H1 (cell line): ENCODE measurements at regions not wholly inside any gene's neighbourhood (a gene's known extent, or its start where the extent isn't known, plus 50 kb on each side); places are given as distances from the start of the nearest gene placed in this dataset.

ENCODE experiments used
- CTCF ChIA-PET: fragments of 300-600 bp; sonication (Branson Sonifier 250); formaldehyde crosslinking; loops from one replicate; lab custom pipeline; 2021; ENCODE audit not compliant: partially characterized antibody; lab: Charles Lee
- POLR2A ChIA-PET: fragments of 300-600 bp; sonication (Branson Sonifier 250); formaldehyde crosslinking; loops from one replicate; lab custom pipeline; 2021; ENCODE audit warnings: inconsistent platforms; ENCODE audit not compliant: partially characterized antibody; lab: Charles Lee
- DNase-seq, 2 experiments: peaks; one replicate each; pipeline versions ENCODE4 v3.0.0 to v3.0.0-alpha.2; 2010 to 2022; ENCODE audit warnings: low spot score in 2 of 2, low read depth in 1 of 2, mixed read lengths in 1 of 2
- FAIRE-seq: peaks from 2 replicates; lab custom pipeline; 2011; peaks lifted over from hg19 to GRCh38; lab: Jason Lieb, UNC
- H2AFZ ChIP-seq: 2 replicates; pipeline ENCODE4 v1.8.1; 2012; ENCODE audit warnings: low read length, inconsistent platforms
- H2AK5ac ChIP-seq: 2 replicates; pipeline ENCODE4 v1.6.1; 2013; ENCODE audit warnings: low read depth, low read length
- H2BK120ac ChIP-seq: replicated peaks from 2 replicates; pipeline ENCODE3; 2013; ENCODE audit warnings: low read depth, low read length, inconsistent platforms
- H2BK12ac ChIP-seq: 2 replicates; pipeline ENCODE4 v1.6.1; 2013; ENCODE audit warnings: low read depth, low read length
- H2BK15ac ChIP-seq: 2 replicates; pipeline ENCODE4 v1.6.1; 2013; ENCODE audit warnings: low read length
- H2BK20ac ChIP-seq: 2 replicates; pipeline ENCODE4 v1.6.1; 2013; ENCODE audit warnings: low read length
- H2BK5ac ChIP-seq: 2 replicates; pipeline ENCODE4 v1.6.1; 2013; ENCODE audit warnings: low read depth, low read length
- H3K14ac ChIP-seq: 2 replicates; pipeline ENCODE4 v1.6.1; 2013; ENCODE audit warnings: inconsistent platforms; ENCODE audit not compliant: insufficient read length
- H3K18ac ChIP-seq: 2 replicates; pipeline ENCODE4 v1.6.1; 2013; ENCODE audit warnings: low read length; ENCODE audit errors: extremely low read depth
- H3K23ac ChIP-seq: 2 replicates; pipeline ENCODE4 v1.6.1; 2013; ENCODE audit warnings: inconsistent platforms; ENCODE audit not compliant: insufficient read length
- H3K23me2 ChIP-seq: 2 replicates; pipeline ENCODE4 v1.6.1; 2013; ENCODE audit warnings: low read depth, low read length
- H3K27ac ChIP-seq: 2 replicates; pipeline ENCODE4 v1.6.1; 2011; ENCODE audit warnings: low read depth, low read length, inconsistent platforms
- H3K27me3 ChIP-seq, 4 experiments: replicated peaks in 1 of 4; 1 replicate in 1 of 4; 2 replicates in 3 of 4; pipeline versions ENCODE4 v1.6.1 to v1.8.1; 2011 to 2013; ENCODE audit warnings: low read length in 3 of 4, mild to moderate bottlenecking in 3 of 4, inconsistent platforms in 2 of 4, mixed read lengths in 2 of 4, moderate library complexity in 1 of 4; ENCODE audit not compliant: control insufficient read depth in 3 of 4, insufficient read depth in 3 of 4; ENCODE audit errors: extremely low read depth in 1 of 4
- H3K36me3 ChIP-seq, 4 experiments: 2 replicates each; pipeline versions ENCODE4 v1.6.1 to v1.8.1; 2011 to 2013; ENCODE audit warnings: mild to moderate bottlenecking in 4 of 4, low read length in 3 of 4, moderate library complexity in 2 of 4, control low read depth in 1 of 4, inconsistent platforms in 1 of 4; ENCODE audit not compliant: insufficient read depth in 4 of 4, control insufficient read depth in 2 of 4
- H3K4ac ChIP-seq: replicated peaks from 2 replicates; pipeline ENCODE3; 2013; ENCODE audit warnings: low read length, low read depth, mixed read lengths, inconsistent platforms; ENCODE audit not compliant: insufficient read length
- H3K4me1 ChIP-seq, 4 experiments: replicated peaks in 1 of 4; 1 replicate in 1 of 4; 2 replicates in 3 of 4; pipeline versions ENCODE4 v1.6.1 to v1.8.1; 2011 to 2013; ENCODE audit warnings: low read length in 3 of 4, inconsistent platforms in 2 of 4, mixed read lengths in 1 of 4; ENCODE audit not compliant: insufficient read depth in 4 of 4, control insufficient read depth in 3 of 4
- H3K4me2 ChIP-seq, 2 experiments: 2 replicates each; pipeline versions ENCODE4 v1.6.1 to v1.8.1; 2011 to 2013; ENCODE audit warnings: low read depth in 2 of 2, low read length in 2 of 2, control low read depth in 1 of 2, inconsistent platforms in 1 of 2, mild to moderate bottlenecking in 1 of 2; ENCODE audit not compliant: insufficient read depth in 1 of 2
- H3K4me3 ChIP-seq, 4 experiments: fragments of 200-600, 300-600 bp in 1 of 4; sonication (generic), shearing (Covaris generic), sonication (Bioruptor Twin) in 1 of 4; 2 replicates each; pipeline versions ENCODE4 v1.5.1 to v1.8.1; 2011 to 2016; ENCODE audit warnings: low read length in 4 of 4, low read depth in 3 of 4, control low read depth in 2 of 4, inconsistent platforms in 2 of 4, mild to moderate bottlenecking in 2 of 4, mixed read lengths in 1 of 4, moderate library complexity in 1 of 4; ENCODE audit not compliant: insufficient read depth in 2 of 4; ENCODE audit errors: extremely low read depth in 1 of 4
- H3K56ac ChIP-seq: replicated peaks from 2 replicates; pipeline ENCODE3; 2013; ENCODE audit warnings: low read depth, mild to moderate bottlenecking, mixed read lengths, low read length, inconsistent platforms; ENCODE audit not compliant: insufficient read length
- H3K79me1 ChIP-seq: 2 replicates; pipeline ENCODE4 v1.6.1; 2013; ENCODE audit warnings: low read depth, low read length, control low read depth
- H3K79me2 ChIP-seq, 2 experiments: 2 replicates each; pipeline versions ENCODE4 v1.6.1 to v1.8.1; 2012 to 2013; ENCODE audit warnings: low read length in 2 of 2, mild to moderate bottlenecking in 2 of 2, inconsistent platforms in 1 of 2; ENCODE audit not compliant: insufficient read depth in 2 of 2, control insufficient read depth in 1 of 2
- H3K9ac ChIP-seq, 4 experiments: replicated peaks in 1 of 4; 1 replicate in 1 of 4; 2 replicates in 3 of 4; pipeline versions ENCODE4 v1.6.1 to v1.8.1; 2011 to 2013; ENCODE audit warnings: low read depth in 3 of 4, low read length in 3 of 4, control low read depth in 2 of 4, mild to moderate bottlenecking in 2 of 4, moderate library complexity in 2 of 4, inconsistent platforms in 1 of 4; ENCODE audit errors: extremely low read depth in 1 of 4
- H3K9me3 ChIP-seq, 2 experiments: 2 replicates each; pipeline versions ENCODE4 v1.6.1 to v1.8.1; 2012 to 2013; ENCODE audit warnings: mild to moderate bottlenecking in 2 of 2, moderate library complexity in 2 of 2, control low read depth in 1 of 2, inconsistent platforms in 1 of 2, low read depth in 1 of 2, low read length in 1 of 2, mixed read lengths in 1 of 2; ENCODE audit not compliant: insufficient read depth in 2 of 2
- H4K20me1 ChIP-seq, 2 experiments: replicated peaks in 1 of 2; 2 replicates each; pipeline versions ENCODE3 to v1.8.1; 2011 to 2013; ENCODE audit warnings: inconsistent platforms in 2 of 2, low read length in 2 of 2, mild to moderate bottlenecking in 1 of 2; ENCODE audit not compliant: insufficient read depth in 2 of 2, control insufficient read depth in 1 of 2
- H4K5ac ChIP-seq: 2 replicates; pipeline ENCODE4 v1.6.1; 2013; ENCODE audit warnings: low read length, low read depth, mixed read lengths, inconsistent platforms; ENCODE audit not compliant: insufficient read length
- H4K8ac ChIP-seq: 2 replicates; pipeline ENCODE4 v1.8.0; 2013; ENCODE audit warnings: mild to moderate bottlenecking, moderate library complexity, low read length, inconsistent platforms; ENCODE audit not compliant: insufficient read depth; ENCODE audit errors: extremely low read depth
- H4K91ac ChIP-seq: replicated peaks from 2 replicates; pipeline ENCODE3; 2013; ENCODE audit warnings: low read length, mixed read lengths, inconsistent platforms; ENCODE audit not compliant: insufficient read length
- ASH2L ChIP-seq: fragments of 200-600, 300-600 bp; sonication (generic); IDR thresholded peaks from one replicate; pipeline ENCODE4 v1.7.1; 2017; ENCODE audit warnings: low read length
- BACH1 ChIP-seq: IDR thresholded peaks from 2 replicates; pipeline ENCODE4 v1.6.1; 2012; ENCODE audit warnings: low read length, improper control_type of control experiment
- CTBP2 ChIP-seq: IDR thresholded peaks from 2 replicates; pipeline ENCODE4 v1.7.0; 2011; ENCODE audit warnings: borderline replicate concordance, mild to moderate bottlenecking, moderate library complexity, mixed read lengths, low read length; ENCODE audit not compliant: insufficient read depth, insufficient read length
- KDM1A ChIP-seq: fragments of 200-600, 300-600 bp; sonication (generic); IDR thresholded peaks from 2 replicates; pipeline ENCODE4 v1.7.1; 2016; ENCODE audit warnings: mild to moderate bottlenecking, low read length, borderline replicate concordance
- TAF1 ChIP-seq: IDR thresholded peaks from 2 replicates; pipeline ENCODE4 v1.6.1; 2011; ENCODE audit warnings: mild to moderate bottlenecking, low read depth, low read length
- TCF12 ChIP-seq: IDR thresholded peaks from 2 replicates; pipeline ENCODE4 v1.6.1; 2011; ENCODE audit warnings: low read depth, mild to moderate bottlenecking, low read length
- WGBS, 2 experiments: shearing (Covaris generic) in 1 of 2; methylation state at CpG; one replicate each; pipeline versions ENCODE4 v1.1.6 to v1.1.7; 2013 to 2015; ENCODE audit warnings: low lambda C conversion rate in 2 of 2, mixed read lengths in 2 of 2, inconsistent platforms in 1 of 2, low coverage in 1 of 2, missing lambda C conversion rate in 1 of 2; ENCODE audit not compliant: insufficient replicate concordance in 2 of 2, insufficient coverage in 1 of 2, insufficient read length in 1 of 2; ENCODE audit errors: extremely low coverage in 1 of 2, missing lambda C conversion rate in 1 of 2; 5-methylcytosine and 5-hydroxymethylcytosine counted together
- TF ChIP-seq, protein P1 (sequence below): IDR thresholded peaks from 2 replicates; pipeline ENCODE4 v1.6.1; 2012; ENCODE audit warnings: inconsistent platforms

DNA sequence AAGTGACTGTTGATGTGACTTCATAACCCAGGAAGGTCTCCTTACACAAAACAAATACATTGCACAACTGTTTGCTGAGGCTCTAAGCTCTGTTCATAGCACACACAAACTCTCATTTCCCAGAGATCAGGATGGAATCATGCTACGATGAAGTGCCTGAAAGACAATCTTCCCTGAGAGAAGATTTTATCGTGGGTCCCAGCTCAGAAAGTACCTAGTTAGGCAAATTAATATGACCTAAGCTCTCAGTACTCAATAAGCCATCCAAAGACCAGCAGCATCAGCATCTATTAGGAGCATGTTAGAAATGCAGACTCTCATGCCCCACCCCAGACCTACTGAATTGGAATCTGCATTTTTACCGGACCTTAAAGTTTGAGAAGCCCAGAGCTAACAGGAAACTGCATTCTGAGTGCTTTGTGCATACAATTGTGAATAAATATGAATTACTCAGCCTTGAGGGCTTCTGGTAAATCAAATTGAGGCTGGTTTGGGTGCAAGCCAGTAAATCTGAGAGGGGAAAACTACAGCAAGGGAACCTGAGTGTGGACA is 161.5 kb upstream of the C2CD4B start:
- Histone ChIP-seq H3K27me3 (no peaks in the 10 kb centered on the region), H3K9me3 (no peaks in the 10 kb centered on the region), H3K14ac (no peak overlapping the region), H3K23ac (no peak overlapping the region), H2BK12ac (no peak overlapping the region), H3K27ac (no peak overlapping the region), H2AFZ (no peak overlapping the region; the same call in 1 of the 2 replicates), H3K4me3 (no peak overlapping the region), H3K79me2 (no peaks in the 10 kb centered on the region), H3K18ac (no peak overlapping the region), H2BK15ac (no peak overlapping the region), H3K79me1 (no peaks in the 10 kb centered on the region), H3K4ac (no peak overlapping the region), H3K56ac (no peak overlapping the region), H2BK120ac (no peak overlapping the region), H2AK5ac (no peak overlapping the region), H2BK20ac (no peak overlapping the region), H4K8ac (no peak overlapping the region), H3K4me1 (peaks cover 0 to 3% (median 0%) of the 10 kb centered on the region in 4 experiments; a peak in 1 of 7 replicates), H4K91ac (no peak overlapping the region), H3K36me3 (no peaks in the 10 kb centered on the region), H3K4me2 (no peak overlapping the region), H3K23me2 (no peaks in the 10 kb centered on the region), H4K20me1 (no peaks in the 10 kb centered on the region), H4K5ac (no peak overlapping the region), H3K9ac (no peak overlapping the region), H2BK5ac (no peak overlapping the region)
- ChIA-PET CTCF (interaction anchor here (1.7 kb wide), 1 partner anchor 20 kb away, joined by 3 read pairs; no protein-coding TSS in a partner anchor), POLR2A (no interaction called here)
- no peak for FAIRE-seq
- no peak for DNase-seq
- 84% methylated on average over 3 of the region's 3 CpGs; no CpG with 5 or more reads in 1 of the 2 experiments for WGBS, 2 experiments
- TF ChIP-seq CTBP2 (no peak), TCF12 (no peak), KDM1A (no peak), ASH2L (no peak), BACH1 (no peak), TAF1 (no peak)
- TF ChIP-seq, protein P1, sequence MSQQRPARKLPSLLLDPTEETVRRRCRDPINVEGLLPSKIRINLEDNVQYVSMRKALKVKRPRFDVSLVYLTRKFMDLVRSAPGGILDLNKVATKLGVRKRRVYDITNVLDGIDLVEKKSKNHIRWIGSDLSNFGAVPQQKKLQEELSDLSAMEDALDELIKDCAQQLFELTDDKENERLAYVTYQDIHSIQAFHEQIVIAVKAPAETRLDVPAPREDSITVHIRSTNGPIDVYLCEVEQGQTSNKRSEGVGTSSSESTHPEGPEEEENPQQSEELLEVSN: no peak
